Type B pancreatic cell (in vitro differentiated cells): ENCODE measurements at regions not wholly inside any gene's neighbourhood (a gene's known extent, or its start where the extent isn't known, plus 50 kb on each side); places are given as distances from the start of the nearest gene placed in this dataset.
"Not testable (repeated sequence)": the region's sequence is repeated elsewhere in the genome, so short reads cannot be mapped to it uniquely, and the experiment has no call there.

ENCODE experiments used
- DNase-seq: peaks from one replicate; pipeline ENCODE4 v3.0.0; 2021; ENCODE audit warnings: mixed read lengths; ENCODE audit not compliant: unreplicated experiment; ENCODE audit errors: extremely low spot score
- H3K27ac Mint-ChIP-seq: 2 replicates; pipeline ENCODE4 v1.8.0; 2021; ENCODE audit warnings: mild to moderate bottlenecking, mixed read lengths
- H3K27me3 Mint-ChIP-seq: 2 replicates; pipeline ENCODE4 v1.8.0; 2021; ENCODE audit warnings: mixed read lengths
- H3K36me3 Mint-ChIP-seq: 2 replicates; pipeline ENCODE4 v1.8.0; 2021; ENCODE audit warnings: mixed read lengths
- H3K4me1 Mint-ChIP-seq: one replicate; pipeline ENCODE4 v1.8.0; 2021; ENCODE audit warnings: mixed read lengths; ENCODE audit not compliant: unreplicated experiment
- H3K4me3 Mint-ChIP-seq: 2 replicates; pipeline ENCODE4 v1.8.0; 2021; ENCODE audit warnings: mild to moderate bottlenecking, mixed read lengths
- H3K9me3 Mint-ChIP-seq: 2 replicates; pipeline ENCODE4 v1.8.0; 2021; ENCODE audit warnings: mixed read lengths
- CTCF ChIP-seq: fragments of 200-600 bp; sonication (generic); conservative IDR thresholded peaks from 2 replicates; pipeline ENCODE4 v1.5.0; 2021; ENCODE audit warnings: antibody characterized with exemption, mild to moderate bottlenecking

DNA sequence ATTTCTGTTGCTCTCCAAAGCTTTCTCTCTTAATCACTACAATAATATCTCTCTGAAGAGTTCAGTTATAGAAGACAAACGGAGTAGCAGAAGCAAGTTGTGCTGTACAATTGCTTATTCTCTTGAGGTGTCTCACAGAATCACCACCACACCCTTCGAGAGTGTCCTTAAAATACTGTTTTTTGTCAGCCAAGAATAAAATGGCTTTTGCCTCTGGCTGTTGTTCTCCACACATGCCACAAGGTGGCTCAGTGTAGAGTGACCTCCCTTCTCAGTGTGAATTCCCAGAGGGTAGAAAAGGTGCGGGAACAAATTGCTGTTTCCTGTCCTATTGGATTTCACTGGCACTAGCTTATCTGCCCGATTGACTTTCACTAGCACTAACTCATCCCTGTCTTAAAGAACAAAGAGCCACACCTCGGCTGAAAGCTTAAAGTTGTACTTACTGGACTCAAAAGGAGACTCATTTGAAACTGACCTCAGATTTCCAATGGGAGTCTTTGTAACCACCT is 134.2 kb upstream of the SATB1 start:
- Mint-ChIP-seq H3K27ac (peak overlapping the region; percentile 27), H3K4me3 (no peak overlapping the region), H3K4me1 (peaks cover 4% of the 10 kb centered on the region), H3K36me3 (no peaks in the 10 kb centered on the region), H3K9me3 (peaks cover 4% of the 10 kb centered on the region), H3K27me3 (peaks cover 8% of the 10 kb centered on the region)
- peak; percentile 83 for TF ChIP-seq CTCF
- no peak for DNase-seq

GRCh38 chr3:18558507-18558906 is 133.4 kb upstream of the SATB1 start:
- Mint-ChIP-seq H3K27me3 (peaks cover 8% of the 10 kb centered on the region), H3K27ac (no peak overlapping the region), H3K36me3 (no peaks in the 10 kb centered on the region), H3K4me1 (peaks cover 4% of the 10 kb centered on the region), H3K9me3 (peaks cover 4% of the 10 kb centered on the region), H3K4me3 (no peak overlapping the region)
- TF ChIP-seq CTCF = no peak
- no peak for DNase-seq

DNA sequence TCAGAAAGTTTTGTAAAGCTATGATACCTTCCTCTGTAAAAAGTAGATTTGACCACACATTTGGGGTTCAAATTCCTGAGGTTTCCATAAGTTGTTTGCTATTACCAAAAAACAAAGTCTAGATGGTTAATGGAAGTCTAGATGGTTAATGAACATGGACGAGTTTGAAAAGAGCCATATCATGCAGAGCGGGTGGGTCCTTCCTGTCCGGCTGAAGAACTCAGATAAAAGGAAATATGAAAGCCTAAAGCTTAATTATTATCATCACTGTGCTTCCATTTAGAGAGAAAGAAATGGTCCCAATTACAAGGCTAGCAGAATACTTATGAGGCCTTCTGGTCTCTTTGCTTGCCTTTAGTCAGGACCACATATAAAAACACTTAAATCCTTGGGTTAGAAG is 132.1 kb upstream of the SATB1 start:
- Mint-ChIP-seq H3K4me3 (no peak overlapping the region), H3K27ac (no peak overlapping the region), H3K4me1 (peaks cover 4% of the 10 kb centered on the region), H3K27me3 (peaks cover 8% of the 10 kb centered on the region), H3K36me3 (no peaks in the 10 kb centered on the region), H3K9me3 (peaks cover 4% of the 10 kb centered on the region)
- DNase-seq = no peak
- no peak for TF ChIP-seq CTCF

GRCh38 chr3:18556503-18557135 is 131.5 kb upstream of the SATB1 start:
- TF ChIP-seq CTCF = no peak
- Mint-ChIP-seq H3K4me3 (no peak overlapping the region), H3K36me3 (no peaks in the 10 kb centered on the region), H3K4me1 (peaks cover 4% of the 10 kb centered on the region), H3K9me3 (peaks cover 4% of the 10 kb centered on the region), H3K27me3 (peaks cover 5% of the 10 kb centered on the region), H3K27ac (no peak overlapping the region)
- DNase-seq = no peak

DNA sequence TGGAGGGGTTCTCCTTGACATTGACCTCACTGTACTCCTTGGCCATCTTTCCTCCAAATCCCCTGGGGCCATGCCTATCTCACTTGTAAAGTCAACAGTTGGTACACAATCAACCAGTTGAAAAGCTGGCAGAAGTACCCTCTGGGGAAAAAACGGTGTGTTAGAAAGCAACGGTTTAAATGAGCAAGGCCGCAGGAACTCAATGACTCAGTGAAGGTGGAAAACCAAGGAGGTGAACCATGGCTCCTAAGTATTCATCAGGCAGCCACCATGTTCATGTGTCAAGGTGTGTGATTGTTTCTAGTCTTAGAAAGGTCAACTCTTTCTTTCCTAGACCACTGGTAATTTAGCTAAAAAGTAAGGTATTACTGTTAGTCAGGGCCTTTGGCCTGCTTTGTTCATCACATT is 130.9 kb upstream of the SATB1 start:
- peaks cover 3% of the 10 kb centered on the region for H3K27me3 Mint-ChIP-seq
- no peak overlapping the region for H3K4me3 Mint-ChIP-seq
- DNase-seq = no peak
- H3K9me3 Mint-ChIP-seq = peaks cover 4% of the 10 kb centered on the region
- no peak for TF ChIP-seq CTCF
- H3K27ac Mint-ChIP-seq = no peak overlapping the region
- no peaks in the 10 kb centered on the region for H3K36me3 Mint-ChIP-seq
- peaks cover 4% of the 10 kb centered on the region for H3K4me1 Mint-ChIP-seq

GRCh38 chr3:18552579-18553105 is 127.5 kb upstream of the SATB1 start:
- H3K27me3 Mint-ChIP-seq, H3K27ac Mint-ChIP-seq, H3K36me3 Mint-ChIP-seq, H3K9me3 Mint-ChIP-seq, DNase-seq, H3K4me1 Mint-ChIP-seq, H3K4me3 Mint-ChIP-seq: not testable (repeated sequence)
